CD14-positive monocyte (primary cell): ENCODE measurements at regions not wholly inside any gene's neighbourhood (a gene's known extent, or its start where the extent isn't known, plus 50 kb on each side); places are given as distances from the start of the nearest gene placed in this dataset.
"Not testable (repeated sequence)": the region's sequence is repeated elsewhere in the genome, so short reads cannot be mapped to it uniquely, and the experiment has no call there.

Experiments used
- DNase-seq, 3 donors: peaks; one replicate each; pipeline ENCODE4 v3.0.0-alpha.2; 2011 to 2022
- H2AFZ ChIP-seq: 2 replicates; pipeline ENCODE4 v1.6.0; 2012; ENCODE audit warnings: mild to moderate bottlenecking, low read depth, low read length, inconsistent platforms; ENCODE audit not compliant: insufficient read depth, poor library complexity, severe bottlenecking
- H3K27ac ChIP-seq, 2 donors: 1 replicate in 1 of 2; 2 replicates in 1 of 2; pipeline ENCODE4 v1.5.1; 2012 to 2013; ENCODE audit warnings: low read length in 2 of 2, control low read depth in 1 of 2, inconsistent platforms in 1 of 2, low read depth in 1 of 2, mild to moderate bottlenecking in 1 of 2
- H3K27me3 ChIP-seq, 2 donors: one replicate each; pipeline versions ENCODE4 v1.6.0 to v1.6.1; 2011 to 2013; ENCODE audit warnings: low read length in 2 of 2; ENCODE audit not compliant: control insufficient read depth in 2 of 2, insufficient read depth in 2 of 2
- H3K36me3 ChIP-seq, 2 donors: replicated peaks in 1 of 2; 1 replicate in 1 of 2; 2 replicates in 1 of 2; pipeline versions ENCODE4 v1.5.1 to v1.6.1; 2012 to 2013; ENCODE audit warnings: low read length in 2 of 2, control low read depth in 1 of 2, inconsistent platforms in 1 of 2, mild to moderate bottlenecking in 1 of 2; ENCODE audit not compliant: insufficient read depth in 2 of 2, control insufficient read depth in 1 of 2
- H3K4me1 ChIP-seq, 2 donors: 1 replicate in 1 of 2; 2 replicates in 1 of 2; pipeline versions ENCODE4 v1.5.1 to v1.6.1; 2012 to 2013; ENCODE audit warnings: low read length in 2 of 2, control low read depth in 1 of 2, inconsistent platforms in 1 of 2, mild to moderate bottlenecking in 1 of 2, moderate library complexity in 1 of 2; ENCODE audit not compliant: insufficient read depth in 2 of 2, control insufficient read depth in 1 of 2
- H3K4me2 ChIP-seq: replicated peaks from 2 replicates; pipeline ENCODE3; 2012; ENCODE audit warnings: low read length, moderate library complexity, mild to moderate bottlenecking; ENCODE audit not compliant: poor library complexity, severe bottlenecking; ENCODE audit errors: extremely low read depth
- H3K4me3 ChIP-seq, 3 experiments: fragments of 200-600 bp in 1 of 3; sonication (generic) in 1 of 3; replicated peaks in 1 of 3; 1 replicate in 2 of 3; 2 replicates in 1 of 3; pipeline ENCODE4 v1.5.1; 2011 to 2013; ENCODE audit warnings: low read length in 3 of 3, mild to moderate bottlenecking in 3 of 3, control low read depth in 2 of 3, low read depth in 2 of 3, inconsistent platforms in 1 of 3, moderate library complexity in 1 of 3
- H3K79me2 ChIP-seq: 2 replicates; pipeline ENCODE4 v1.6.0; 2012; ENCODE audit warnings: mild to moderate bottlenecking, control low read depth, inconsistent platforms, low read length, moderate library complexity; ENCODE audit not compliant: insufficient read depth
- H3K9ac ChIP-seq: 2 replicates; pipeline ENCODE4 v1.6.0; 2017; ENCODE audit warnings: low read length, mild to moderate bottlenecking; ENCODE audit not compliant: insufficient read depth, poor library complexity, severe bottlenecking
- H3K9me3 ChIP-seq, 2 donors: replicated peaks in 1 of 2; 1 replicate in 1 of 2; 2 replicates in 1 of 2; pipeline versions ENCODE4 v1.5.1 to v1.6.1; 2012 to 2013; ENCODE audit warnings: low read length in 2 of 2, control low read depth in 1 of 2; ENCODE audit not compliant: control insufficient read depth in 1 of 2, insufficient read depth in 1 of 2
- H4K20me1 ChIP-seq: 2 replicates; pipeline ENCODE4 v1.6.0; 2012; ENCODE audit warnings: mild to moderate bottlenecking, low read length, control low read depth, moderate library complexity; ENCODE audit not compliant: insufficient read depth
- H3K27ac Mint-ChIP-seq, 7 donors: one replicate each; pipeline ENCODE4 v1.8.0; 2020; ENCODE audit warnings: mild to moderate bottlenecking in 7 of 7, mixed read lengths in 7 of 7, moderate library complexity in 6 of 7, inconsistent platforms in 2 of 7
- H3K27me3 Mint-ChIP-seq, 3 donors: one replicate each; pipeline ENCODE4 v1.8.0; 2021 to 2022; ENCODE audit warnings: low read depth in 3 of 3, mild to moderate bottlenecking in 3 of 3, mixed read lengths in 3 of 3, moderate library complexity in 3 of 3, inconsistent platforms in 1 of 3
- H3K36me3 Mint-ChIP-seq, 2 donors: one replicate each; pipeline ENCODE4 v1.8.0; 2020; ENCODE audit warnings: mixed read lengths in 2 of 2, inconsistent platforms in 1 of 2, mild to moderate bottlenecking in 1 of 2
- H3K4me1 Mint-ChIP-seq: one replicate; pipeline ENCODE4 v1.8.0; 2020; ENCODE audit warnings: mild to moderate bottlenecking, mixed read lengths
- H3K4me3 Mint-ChIP-seq, 2 donors: one replicate each; pipeline ENCODE4 v1.8.0; 2020; ENCODE audit warnings: mild to moderate bottlenecking in 2 of 2, mixed read lengths in 2 of 2, moderate library complexity in 1 of 2
- H3K9me3 Mint-ChIP-seq, 7 donors: one replicate each; pipeline ENCODE4 v1.8.0; 2020 to 2022; ENCODE audit warnings: mixed read lengths in 7 of 7, mild to moderate bottlenecking in 6 of 7, moderate library complexity in 6 of 7, inconsistent platforms in 2 of 7
- WGBS: methylation state at CpG from one replicate; pipeline ENCODE4 v1.1.5; 2013; ENCODE audit warnings: missing lambda C conversion rate; ENCODE audit not compliant: insufficient coverage; 5-methylcytosine and 5-hydroxymethylcytosine counted together
- intact Hi-C, 2 donors: fragments of 100-400 bp; cut with micrococcal nuclease; formaldehyde crosslinking; loops; one replicate each; pipeline versions ENCODE4 v1.15.0 to v1.15.1; 2023
- TF ChIP-seq, protein P1 (sequence below): fragments of 200-600 bp; IDR thresholded peaks from one replicate; pipeline ENCODE4 v1.8.0; 2022; ENCODE audit warnings: antibody characterized with exemption, mild to moderate bottlenecking

DNA sequence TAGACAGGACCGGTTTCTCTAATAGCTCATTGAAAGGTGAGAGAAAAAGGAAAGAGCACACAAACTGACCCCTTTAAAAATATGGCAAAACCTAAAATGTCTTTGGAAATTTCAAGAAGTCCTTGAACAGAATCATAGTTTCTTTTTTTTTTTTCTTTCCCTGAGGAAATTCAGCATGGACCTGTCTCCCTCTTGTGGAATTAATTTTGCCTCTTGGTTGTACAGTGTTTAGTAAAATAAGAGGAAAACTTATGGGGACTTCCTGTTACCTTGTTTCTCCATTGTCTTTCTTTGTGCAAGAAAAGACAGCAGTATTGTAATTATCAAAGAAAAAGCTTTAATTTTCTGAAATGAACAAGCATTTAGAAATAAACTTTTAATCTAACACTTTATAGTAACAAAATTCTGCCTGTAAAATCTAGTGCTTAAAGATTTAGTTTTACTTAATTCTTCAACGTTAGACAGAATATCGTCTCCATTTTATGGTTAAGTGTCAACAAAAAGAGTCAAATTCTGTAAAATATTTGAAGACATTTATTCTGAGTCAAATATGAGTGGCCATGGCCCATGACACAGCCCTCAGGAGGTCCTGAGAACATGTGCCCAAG is 176.3 kb upstream of the NABP1 start:
- WGBS, result 100% methylated on average over 2 of the region's 3 CpGs
- Histone ChIP-seq H3K9ac (no peak overlapping the region), H3K4me2 (no peak overlapping the region), H3K36me3 (no peaks in the 10 kb centered on the region), H3K79me2 (no peaks in the 10 kb centered on the region), H3K4me3 (no peak overlapping the region), H3K4me1 (no peaks in the 10 kb centered on the region), H3K27me3 (no peaks in the 10 kb centered on the region), H4K20me1 (no peaks in the 10 kb centered on the region), H3K27ac (no peak overlapping the region), H3K9me3 (no peaks in the 10 kb centered on the region), H2AFZ (no peak overlapping the region)
- no peak for DNase-seq
- Mint-ChIP-seq H3K9me3 (no peaks in the 10 kb centered on the region), H3K4me1 (no peaks in the 10 kb centered on the region), H3K27me3 (no peaks in the 10 kb centered on the region), H3K4me3 (no peak overlapping the region), H3K36me3 (no peaks in the 10 kb centered on the region), H3K27ac (no peak overlapping the region)
- intact Hi-C loops, result no loop called here
- TF ChIP-seq, protein P1, sequence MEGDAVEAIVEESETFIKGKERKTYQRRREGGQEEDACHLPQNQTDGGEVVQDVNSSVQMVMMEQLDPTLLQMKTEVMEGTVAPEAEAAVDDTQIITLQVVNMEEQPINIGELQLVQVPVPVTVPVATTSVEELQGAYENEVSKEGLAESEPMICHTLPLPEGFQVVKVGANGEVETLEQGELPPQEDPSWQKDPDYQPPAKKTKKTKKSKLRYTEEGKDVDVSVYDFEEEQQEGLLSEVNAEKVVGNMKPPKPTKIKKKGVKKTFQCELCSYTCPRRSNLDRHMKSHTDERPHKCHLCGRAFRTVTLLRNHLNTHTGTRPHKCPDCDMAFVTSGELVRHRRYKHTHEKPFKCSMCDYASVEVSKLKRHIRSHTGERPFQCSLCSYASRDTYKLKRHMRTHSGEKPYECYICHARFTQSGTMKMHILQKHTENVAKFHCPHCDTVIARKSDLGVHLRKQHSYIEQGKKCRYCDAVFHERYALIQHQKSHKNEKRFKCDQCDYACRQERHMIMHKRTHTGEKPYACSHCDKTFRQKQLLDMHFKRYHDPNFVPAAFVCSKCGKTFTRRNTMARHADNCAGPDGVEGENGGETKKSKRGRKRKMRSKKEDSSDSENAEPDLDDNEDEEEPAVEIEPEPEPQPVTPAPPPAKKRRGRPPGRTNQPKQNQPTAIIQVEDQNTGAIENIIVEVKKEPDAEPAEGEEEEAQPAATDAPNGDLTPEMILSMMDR, result peak; percentile 36

- H3K36me3 ChIP-seq, result no peaks in the 10 kb centered on the region
- H3K4me3 ChIP-seq, result no peak overlapping the region
- Mint-ChIP-seq H3K4me3 (no peak overlapping the region), H3K27ac (no peak overlapping the region), H3K36me3 (no peaks in the 10 kb centered on the region), H3K9me3 (peaks cover 3 to 8% (median 6%) of the 10 kb centered on the region in 7 donors), H3K4me1 (no peaks in the 10 kb centered on the region), H3K27me3 (peaks cover 0 to 2% (median 0%) of the 10 kb centered on the region in 3 donors)
- TF ChIP-seq, protein P1, result no peak
- no peaks in the 10 kb centered on the region for H3K4me1 ChIP-seq
- DNase-seq, result no peak
- H3K27me3 ChIP-seq, result no peaks in the 10 kb centered on the region
- no peaks in the 10 kb centered on the region for H3K9me3 ChIP-seq
- intact Hi-C loops, result no loop called here
- no peak overlapping the region for H3K9ac ChIP-seq
- no peak overlapping the region for H3K27ac ChIP-seq
- H4K20me1 ChIP-seq, result no peaks in the 10 kb centered on the region
- no peak overlapping the region for H3K4me2 ChIP-seq
- no peaks in the 10 kb centered on the region for H3K79me2 ChIP-seq
- H2AFZ ChIP-seq, result no peak overlapping the region
- WGBS, result no CpG with 5 or more reads among the region's 3 CpGs
Observed at GRCh38 chr2:191506515-191506914, 171.4 kb upstream of the NABP1 start.

GRCh38 chr2:191507252-191507853 is 170.6 kb upstream of the NABP1 start:
- H2AFZ ChIP-seq, H3K79me2 ChIP-seq, H3K27ac ChIP-seq, H3K9me3 ChIP-seq, intact Hi-C loops, H3K9ac ChIP-seq, H3K27ac Mint-ChIP-seq, H3K4me1 ChIP-seq, H3K4me1 Mint-ChIP-seq, H3K9me3 Mint-ChIP-seq, H3K4me2 ChIP-seq, H3K36me3 Mint-ChIP-seq, H3K36me3 ChIP-seq, H4K20me1 ChIP-seq, H3K27me3 Mint-ChIP-seq, DNase-seq, H3K27me3 ChIP-seq, H3K4me3 ChIP-seq: not testable (repeated sequence)
- WGBS, result 93% methylated on average over 3 of the region's 8 CpGs
- H3K4me3 Mint-ChIP-seq, result peak overlapping the region in 1 of 2 donors; percentile 6
